PC-9 (cell line): ENCODE measurements at regions not wholly inside any gene's neighbourhood (a gene's known extent, or its start where the extent isn't known, plus 50 kb on each side); places are given as distances from the start of the nearest gene placed in this dataset.

Experiments used
- CTCF ChIP-seq: fragments of 200-600 bp; sonication (generic); conservative IDR thresholded peaks from 2 replicates; pipeline ENCODE4 v1.6.1; 2017; ENCODE audit warnings: mixed run types, antibody characterized with exemption, mild to moderate bottlenecking, moderate library complexity
- EZH2 ChIP-seq: fragments of 200-600 bp; sonication (generic); IDR thresholded peaks from 2 replicates; pipeline ENCODE4 v1.8.0; 2017; ENCODE audit warnings: antibody characterized with exemption, low read depth

DNA sequence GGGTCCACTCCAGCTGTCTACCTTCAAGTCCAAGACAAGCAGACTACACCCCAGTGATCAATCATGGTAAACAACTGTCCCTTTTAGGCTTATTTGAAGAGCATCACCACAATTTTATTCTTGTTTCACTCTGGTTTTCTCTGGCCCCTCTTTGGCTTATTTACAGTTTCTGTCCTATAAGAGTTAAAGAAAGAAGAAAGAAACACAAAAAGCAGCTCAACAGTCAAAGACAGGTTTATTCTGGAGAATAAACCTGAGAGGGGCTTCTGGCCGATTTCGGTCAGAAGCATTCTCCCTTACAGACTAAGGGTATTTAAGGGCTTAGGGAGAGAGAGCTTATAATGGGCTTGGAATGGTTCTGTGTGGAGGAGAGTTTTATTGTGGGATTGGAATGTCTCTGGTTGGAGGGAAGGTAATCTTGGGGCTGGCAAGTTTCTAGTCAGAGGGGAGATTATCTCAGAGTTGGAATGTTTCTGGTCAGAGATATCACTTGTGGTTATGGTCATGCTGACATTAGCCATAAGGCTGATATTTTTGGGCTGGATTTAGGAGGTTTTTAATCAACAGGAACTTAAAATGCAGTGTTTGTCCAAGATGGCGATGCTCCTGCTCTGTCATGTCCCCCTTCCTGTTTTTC is 161.0 kb downstream of the URB2 start:
- TF ChIP-seq CTCF = no peak
- no peak for TF ChIP-seq EZH2
